Right cardiac atrium (tissue), 5 donors: ENCODE measurements at regions not wholly inside any gene's neighbourhood (a gene's known extent, or its start where the extent isn't known, plus 50 kb on each side); places are given as distances from the start of the nearest gene placed in this dataset.

Experiments
- ATAC-seq, 2 donors: fragments of 200-7000 bp; cut with Tn5 transposase; one replicate each; pipeline versions ENCODE4 v1.8.0 to v1.9.1; 2020; ENCODE audit warnings: moderate library complexity in 2 of 2, mild to moderate bottlenecking in 1 of 2
- DNase-seq, 3 donors: peaks; one replicate each; pipeline ENCODE4 v3.0.0-alpha.2; 2020
- H3K27ac ChIP-seq: one replicate; pipeline ENCODE4 v1.5.1; 2013; ENCODE audit warnings: mild to moderate bottlenecking, low read length, control low read depth, moderate library complexity
- H3K27me3 ChIP-seq: one replicate; pipeline ENCODE4 v1.6.1; 2013; ENCODE audit not compliant: control insufficient read depth, insufficient read depth
- H3K4me1 ChIP-seq: one replicate; pipeline ENCODE4 v1.6.1; 2013; ENCODE audit warnings: low read length; ENCODE audit not compliant: control insufficient read depth, insufficient read depth
- H3K4me3 ChIP-seq: one replicate; pipeline ENCODE4 v1.5.1; 2013; ENCODE audit warnings: low read length, control low read depth
- H3K9me3 ChIP-seq: one replicate; pipeline ENCODE4 v1.6.1; 2013; ENCODE audit warnings: low read length; ENCODE audit not compliant: control insufficient read depth
- WGBS: extraction: QIAGEN DNeasy Blood & Tissue Kit; methylation state at CpG from one replicate; pipeline ENCODE4 v1.1.7; 2013; 5-methylcytosine and 5-hydroxymethylcytosine counted together
- intact Hi-C, 4 donors: fragments of 100-400 bp; cut with DNase I; formaldehyde crosslinking; loops; one replicate each; pipeline versions ENCODE4 v1.11.0 to v1.14.0; 2022 to 2023
- donor health status: healthy with polysubstance abuse.
- donor health status: DM: no; HTN: yes; CAD: no.
- donor health status: DM: no; HTN: no; CAD: no.
- donor health status: DM: no; HTN: yes; CAD: no; lungs with severe emphysema.
- donor health status: DM: yes; HTN: yes; CAD: no.

GRCh38 chr10:20726381-20726780 is 170.7 kb downstream of the NEBL start:
- WGBS, result 95% methylated on average over 3 of the region's 3 CpGs
- H3K27ac ChIP-seq, result no peak overlapping the region
- DNase-seq, result no peak
- H3K4me1 ChIP-seq, result no peaks in the 10 kb centered on the region
- no peaks in the 10 kb centered on the region for H3K27me3 ChIP-seq
- intact Hi-C loops, result no loop called here
- ATAC-seq, result no peak
- H3K4me3 ChIP-seq, result no peak overlapping the region
- H3K9me3 ChIP-seq, result no peaks in the 10 kb centered on the region

- no peaks in the 10 kb centered on the region for H3K27me3 ChIP-seq
- H3K4me1 ChIP-seq, result no peaks in the 10 kb centered on the region
- ATAC-seq (no peak), DNase-seq (no peak)
- H3K27ac ChIP-seq, result no peak overlapping the region
- H3K4me3 ChIP-seq, result no peak overlapping the region
- intact Hi-C loops, result no loop called here
- no peaks in the 10 kb centered on the region for H3K9me3 ChIP-seq
- 92% methylated on average over 1 of the region's 1 CpG for WGBS
These were observed 182.1 kb downstream of the NEBL start for GRCh38 chr10:20714979-20715378.

DNA sequence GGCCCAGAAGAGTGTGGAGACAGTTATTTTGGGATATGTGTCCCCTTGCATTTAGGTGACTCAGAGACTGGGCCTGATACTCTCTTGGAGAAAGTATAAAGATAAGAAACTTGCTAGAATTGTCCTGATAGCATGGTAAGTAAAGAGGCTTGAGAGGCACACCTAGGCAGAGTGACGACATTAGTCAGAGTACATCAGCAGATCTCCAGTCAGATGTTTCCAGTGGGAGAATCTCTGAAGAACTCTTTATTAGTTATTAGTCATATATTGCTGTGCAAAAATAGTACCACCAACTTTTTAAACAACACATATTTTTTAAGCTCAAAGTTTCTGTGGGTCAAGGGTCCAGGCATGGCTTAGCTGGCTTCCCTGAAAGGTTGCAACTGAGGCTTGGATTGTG is 182.6 kb downstream of the NEBL start:
- intact Hi-C loops, result no loop called here
- no peak overlapping the region for H3K4me3 ChIP-seq
- no peak overlapping the region for H3K27ac ChIP-seq
- no peaks in the 10 kb centered on the region for H3K27me3 ChIP-seq
- H3K9me3 ChIP-seq, result no peaks in the 10 kb centered on the region
- no peaks in the 10 kb centered on the region for H3K4me1 ChIP-seq
- 0% methylated on average over 1 of the region's 1 CpG for WGBS
- ATAC-seq (no peak), DNase-seq (no peak)

- Histone ChIP-seq H3K4me3 (no peak overlapping the region), H3K27ac (no peak overlapping the region), H3K27me3 (no peaks in the 10 kb centered on the region), H3K9me3 (no peaks in the 10 kb centered on the region), H3K4me1 (no peaks in the 10 kb centered on the region)
- intact Hi-C loops, result no loop called here
- ATAC-seq (no peak), DNase-seq (no peak)
- 63% methylated on average over 1 of the region's 1 CpG for WGBS
These were observed 183.7 kb downstream of the NEBL start for GRCh38 chr10:20713420-20713819.

DNA sequence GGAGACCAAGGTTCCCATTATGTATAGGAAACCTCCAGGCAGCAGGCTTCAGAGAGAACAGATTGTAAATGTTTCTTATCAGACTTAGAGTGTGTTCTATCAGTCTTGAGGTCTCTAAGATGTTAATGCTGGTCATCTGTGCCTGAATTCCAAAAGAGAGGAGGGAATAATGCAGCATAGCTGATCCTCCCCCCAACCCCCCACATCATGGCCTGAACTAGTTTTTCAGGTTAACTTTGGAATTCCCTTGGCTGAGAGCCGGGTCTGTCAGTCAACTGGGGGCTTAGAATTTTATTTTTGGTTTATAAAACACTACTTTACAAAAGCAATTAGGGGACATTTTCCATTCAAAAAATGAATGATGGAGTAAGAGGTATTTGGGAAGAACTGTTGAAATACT is 184.3 kb downstream of the NEBL start:
- intact Hi-C loops, result no loop called here
- 66% methylated on average over 1 of the region's 1 CpG for WGBS
- no peaks in the 10 kb centered on the region for H3K4me1 ChIP-seq
- no peak overlapping the region for H3K27ac ChIP-seq
- H3K27me3 ChIP-seq, result no peaks in the 10 kb centered on the region
- no peak for ATAC-seq
- no peaks in the 10 kb centered on the region for H3K9me3 ChIP-seq
- peak in 1 of 3 donors; percentile 3 for DNase-seq
- no peak overlapping the region for H3K4me3 ChIP-seq

GRCh38 chr10:20709708-20710107 is 187.4 kb downstream of the NEBL start:
- H3K4me1 ChIP-seq, result no peaks in the 10 kb centered on the region
- no peaks in the 10 kb centered on the region for H3K9me3 ChIP-seq
- 95% methylated on average over 2 of the region's 2 CpGs for WGBS
- no peak overlapping the region for H3K27ac ChIP-seq
- ATAC-seq (no peak), DNase-seq (no peak)
- no peak overlapping the region for H3K4me3 ChIP-seq
- intact Hi-C loops, result no loop called here
- no peaks in the 10 kb centered on the region for H3K27me3 ChIP-seq

DNA sequence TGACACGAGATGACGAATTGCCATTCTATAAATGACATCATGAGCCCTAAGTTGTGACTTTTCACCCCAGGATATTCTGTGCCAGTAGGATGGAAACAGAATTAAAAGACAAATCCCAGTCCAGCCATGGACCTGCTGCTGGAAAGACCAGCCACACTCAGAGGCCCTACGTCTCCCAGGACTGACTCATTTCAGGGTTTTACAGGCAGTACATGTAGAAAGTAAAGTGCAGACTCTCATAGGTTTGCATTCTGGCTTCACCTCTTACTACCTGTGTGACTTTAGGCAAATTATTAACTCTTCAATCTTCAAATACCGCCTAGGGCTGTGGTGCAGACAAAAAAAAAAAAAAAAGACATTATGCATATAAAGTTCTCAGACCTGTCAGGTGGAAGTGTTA is 188.8 kb downstream of the NEBL start:
- Histone ChIP-seq H3K9me3 (no peaks in the 10 kb centered on the region), H3K4me3 (no peak overlapping the region), H3K27ac (no peak overlapping the region), H3K4me1 (no peaks in the 10 kb centered on the region), H3K27me3 (no peaks in the 10 kb centered on the region)
- intact Hi-C loops, result no loop called here
- ATAC-seq, result no peak
- WGBS, result 94% methylated on average over 4 of the region's 4 CpGs
- no peak for DNase-seq

DNA sequence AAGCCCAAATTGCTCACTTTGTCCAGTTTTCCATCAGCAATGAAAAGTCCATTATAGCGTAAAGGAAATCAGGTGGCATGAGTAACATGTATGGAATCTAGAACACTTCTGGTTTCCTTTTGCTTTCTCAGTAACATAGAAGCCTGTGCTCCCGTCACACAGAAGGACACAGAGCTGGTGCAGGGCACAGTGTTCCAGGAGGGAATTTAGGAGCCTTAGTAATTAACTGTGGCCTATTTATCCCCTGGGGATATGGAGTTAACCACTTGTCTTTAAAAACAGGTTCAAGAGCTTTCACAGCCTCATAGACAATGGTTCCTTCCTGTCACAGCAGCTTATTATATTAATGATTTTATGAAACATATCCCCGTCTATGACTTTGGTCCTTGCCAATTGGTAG is 189.9 kb downstream of the NEBL start:
- DNase-seq (no peak), ATAC-seq (no peak)
- WGBS, result 86% methylated on average over 3 of the region's 3 CpGs
- H3K9me3 ChIP-seq, result no peaks in the 10 kb centered on the region
- no peak overlapping the region for H3K27ac ChIP-seq
- no peak overlapping the region for H3K4me3 ChIP-seq
- intact Hi-C loops, result no loop called here
- no peaks in the 10 kb centered on the region for H3K4me1 ChIP-seq
- no peaks in the 10 kb centered on the region for H3K27me3 ChIP-seq

- Histone ChIP-seq H3K27me3 (no peaks in the 10 kb centered on the region), H3K27ac (no peak overlapping the region), H3K9me3 (no peaks in the 10 kb centered on the region), H3K4me3 (no peak overlapping the region), H3K4me1 (no peaks in the 10 kb centered on the region)
- intact Hi-C loops, result no loop called here
- no peak for DNase-seq
- no peak for ATAC-seq
These were observed 198.3 kb downstream of the NEBL start for GRCh38 chr10:20698837-20699236.

DNA sequence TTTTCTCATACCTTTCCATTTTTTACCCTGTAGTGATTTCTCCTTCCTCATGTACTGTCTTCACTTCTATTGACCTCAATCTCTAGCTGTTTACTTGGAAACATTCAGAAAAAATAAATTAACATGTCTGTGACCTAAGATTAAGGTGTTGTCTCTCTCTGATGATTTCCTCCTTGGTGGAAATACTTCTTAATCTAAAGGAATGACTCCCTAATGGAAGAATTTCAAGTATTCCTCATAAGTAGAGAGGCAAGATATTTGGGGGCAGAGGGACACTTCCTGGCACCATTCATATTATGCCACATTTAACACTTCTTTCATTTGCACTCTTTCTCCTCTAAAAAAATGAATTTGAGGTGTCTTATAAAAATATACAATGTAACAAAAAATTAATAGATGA is 202.8 kb downstream of the NEBL start:
- no peaks in the 10 kb centered on the region for H3K9me3 ChIP-seq
- DNase-seq (no peak), ATAC-seq (no peak)
- H3K27ac ChIP-seq, result no peak overlapping the region
- intact Hi-C loops, result no loop called here
- no peaks in the 10 kb centered on the region for H3K27me3 ChIP-seq
- H3K4me1 ChIP-seq, result no peaks in the 10 kb centered on the region
- H3K4me3 ChIP-seq, result no peak overlapping the region

- whole genome bisulfite sequencing, result 62% methylated on average over 7 of the region's 7 CpGs
- ATAC-seq (no peak), DNase-seq (peak in 1 of 3 donors; percentile 37)
- Histone ChIP-seq H3K27me3 (no peaks in the 10 kb centered on the region), H3K27ac (no peak overlapping the region), H3K4me3 (no peak overlapping the region), H3K9me3 (no peaks in the 10 kb centered on the region), H3K4me1 (no peaks in the 10 kb centered on the region)
- intact Hi-C loops, result no loop called here
These were observed 208.1 kb downstream of the NEBL start for GRCh38 chr10:20688797-20689544.

GRCh38 chr10:20686015-20686635 is 211.0 kb downstream of the NEBL start:
- intact Hi-C loops, result no loop called here
- no peak overlapping the region for H3K27ac ChIP-seq
- H3K27me3 ChIP-seq, result no peaks in the 10 kb centered on the region
- H3K4me1 ChIP-seq, result no peaks in the 10 kb centered on the region
- 65% methylated on average over 7 of the region's 7 CpGs for WGBS
- H3K9me3 ChIP-seq, result no peaks in the 10 kb centered on the region
- H3K4me3 ChIP-seq, result no peak overlapping the region
- ATAC-seq (peak in 1 of 2 donors; percentile 68), DNase-seq (peak in 1 of 3 donors; percentile 32)
